Activated CD4-positive, alpha-beta T cell treated with anti-CD3 and anti-CD28 coated beads, Interleukin-10, Interleukin-2, amounts not matched to agents 100 ng/mL and 50 ng/mL, durations not matched to agents 16 hours and 8 hours (primary cell): ENCODE measurements at regions not wholly inside any gene's neighbourhood (a gene's known extent, or its start where the extent isn't known, plus 50 kb on each side); places are given as distances from the start of the nearest gene placed in this dataset.

ENCODE experiments used
- DNase-seq: peaks from one replicate; pipeline ENCODE4 v3.0.0-alpha.2; 2020

- no peak for DNase-seq
Measured at GRCh38 chr5:53334431-53334941, 145.9 kb upstream of the FST start.

GRCh38 chr5:53335115-53335514 is 145.3 kb upstream of the FST start:
- DNase-seq: no peak

- no peak for DNase-seq
Measured at GRCh38 chr5:53337827-53338226, 142.6 kb upstream of the FST start.

- DNase-seq: no peak
Measured at GRCh38 chr5:53338971-53339370, 141.5 kb upstream of the FST start.

- no peak for DNase-seq
Measured at GRCh38 chr5:53339962-53340540, 140.4 kb upstream of the FST start.

- DNase-seq: no peak
Measured at GRCh38 chr5:53340956-53341750, 139.3 kb upstream of the FST start.

- DNase-seq: no peak
Measured at GRCh38 chr5:53342236-53342635, 138.2 kb upstream of the FST start.

GRCh38 chr5:53343187-53343586 is 137.2 kb upstream of the FST start:
- DNase-seq: no peak

GRCh38 chr5:53350368-53350767 is 130.1 kb upstream of the FST start:
- no peak for DNase-seq

GRCh38 chr5:53350991-53351770 is 129.2 kb upstream of the FST start:
- DNase-seq: no peak

- DNase-seq: no peak
Measured at GRCh38 chr5:53355316-53355715, 125.1 kb upstream of the FST start.

- no peak for DNase-seq
Measured at GRCh38 chr5:53355931-53356330, 124.5 kb upstream of the FST start.

- no peak for DNase-seq
Measured at GRCh38 chr5:53357439-53357838, 123.0 kb upstream of the FST start.

- no peak for DNase-seq
Measured at GRCh38 chr5:53358794-53359193, 121.6 kb upstream of the FST start.

GRCh38 chr5:53359916-53360517 is 120.4 kb upstream of the FST start:
- no peak for DNase-seq

- DNase-seq: no peak
Measured at GRCh38 chr5:53360811-53361210, 119.6 kb upstream of the FST start.

GRCh38 chr5:53361708-53362107 is 118.7 kb upstream of the FST start:
- no peak for DNase-seq

- DNase-seq: no peak
Measured at GRCh38 chr5:53362521-53362941, 117.9 kb upstream of the FST start.

- no peak for DNase-seq
Measured at GRCh38 chr5:53364061-53364460, 116.4 kb upstream of the FST start.

- DNase-seq: no peak
Measured at GRCh38 chr5:53366245-53366644, 114.2 kb upstream of the FST start.

- no peak for DNase-seq
Measured at GRCh38 chr5:53367727-53368126, 112.7 kb upstream of the FST start.

GRCh38 chr5:53368516-53368915 is 111.9 kb upstream of the FST start:
- DNase-seq: no peak

GRCh38 chr5:53368966-53369605 is 111.3 kb upstream of the FST start:
- no peak for DNase-seq
